GM19238 (cell line): ENCODE measurements at regions not wholly inside any gene's neighbourhood (a gene's known extent, or its start where the extent isn't known, plus 50 kb on each side); places are given as distances from the start of the nearest gene placed in this dataset.
"Not testable (repeated sequence)": the region's sequence is repeated elsewhere in the genome, so short reads cannot be mapped to it uniquely, and the experiment has no call there.

ENCODE experiments used
- DNase-seq: peaks from one replicate; pipeline ENCODE4 v3.0.0; 2011; ENCODE audit warnings: low spot score; ENCODE audit not compliant: insufficient read length

DNA sequence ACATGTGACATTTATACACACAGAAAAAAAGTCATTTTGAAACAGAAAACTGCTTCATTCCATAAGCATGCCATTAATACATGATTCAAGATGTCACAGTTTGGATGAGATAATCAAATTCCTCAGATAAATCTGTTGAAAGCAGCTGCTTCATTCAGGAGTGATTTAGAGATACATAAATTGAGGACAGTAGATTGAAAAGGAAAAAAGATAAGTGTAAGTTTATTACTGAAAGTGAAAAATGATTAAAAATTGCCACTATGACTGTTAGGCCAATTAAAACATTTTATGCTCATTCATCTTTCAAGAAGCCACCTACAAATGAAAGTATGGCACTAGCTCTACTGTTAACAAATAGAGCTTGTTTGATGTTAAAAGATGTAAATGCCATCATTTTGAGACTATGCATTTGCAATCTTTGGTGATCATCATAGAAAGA, 136.9 kb upstream of the CDK6 start:
- DNase-seq, result no peak

DNA sequence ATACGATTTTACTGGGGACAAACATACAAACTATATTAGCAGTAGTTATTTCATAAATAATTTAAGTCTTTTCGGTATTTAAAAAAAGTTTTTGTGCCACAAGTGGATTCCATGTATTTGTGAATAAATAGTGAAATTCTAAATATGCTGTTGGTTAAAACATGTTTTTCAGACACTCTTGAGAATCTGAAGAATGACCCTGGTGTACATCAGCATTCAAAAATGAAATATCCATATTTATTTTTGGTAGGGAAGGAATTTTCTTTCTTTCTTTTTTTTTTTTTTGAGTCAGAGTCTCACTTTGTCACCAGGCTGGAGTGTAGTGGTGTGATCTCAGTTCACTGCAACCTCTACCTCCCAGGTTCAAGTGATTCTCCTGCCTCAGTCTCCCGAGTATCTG, 136.1 kb upstream of the CDK6 start:
- DNase-seq, result no peak

DNA sequence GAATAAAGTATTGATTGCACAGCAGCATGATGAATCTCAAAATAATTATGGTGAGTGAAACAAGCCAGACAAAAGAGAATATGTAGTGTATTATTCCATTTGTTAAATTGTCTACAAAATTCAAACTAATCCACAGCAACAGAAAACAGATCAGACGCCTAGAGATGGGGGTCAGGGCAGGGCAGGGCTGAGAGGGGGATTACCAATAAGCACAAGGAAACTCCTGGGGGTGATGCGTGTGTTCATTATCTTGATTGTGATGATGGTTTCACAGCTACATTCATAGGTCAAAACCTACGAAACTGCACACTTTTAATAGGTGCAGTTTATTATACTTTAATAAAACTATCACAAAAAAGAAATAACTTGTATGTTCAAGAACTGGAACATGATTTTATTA, 132.7 kb upstream of the CDK6 start:
- DNase-seq, result no peak

DNA sequence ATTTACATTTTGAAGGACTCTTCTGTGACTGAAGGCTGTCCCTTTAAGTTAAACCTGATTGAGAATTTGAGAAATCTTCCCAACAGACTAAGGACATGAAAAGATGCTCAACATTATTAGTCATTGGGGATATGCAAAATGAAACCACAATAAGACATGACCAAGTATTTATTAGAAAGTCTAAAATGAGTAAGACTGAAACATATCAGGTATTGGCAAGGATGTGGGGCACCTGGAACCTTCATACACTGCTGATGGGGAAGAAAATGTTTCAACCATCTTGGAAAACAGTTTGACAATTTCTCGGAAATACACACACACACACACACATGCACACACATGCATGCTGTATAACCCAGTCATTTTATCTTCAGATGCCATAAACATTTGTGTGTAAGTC, 132.1 kb upstream of the CDK6 start:
- no peak for DNase-seq

DNA sequence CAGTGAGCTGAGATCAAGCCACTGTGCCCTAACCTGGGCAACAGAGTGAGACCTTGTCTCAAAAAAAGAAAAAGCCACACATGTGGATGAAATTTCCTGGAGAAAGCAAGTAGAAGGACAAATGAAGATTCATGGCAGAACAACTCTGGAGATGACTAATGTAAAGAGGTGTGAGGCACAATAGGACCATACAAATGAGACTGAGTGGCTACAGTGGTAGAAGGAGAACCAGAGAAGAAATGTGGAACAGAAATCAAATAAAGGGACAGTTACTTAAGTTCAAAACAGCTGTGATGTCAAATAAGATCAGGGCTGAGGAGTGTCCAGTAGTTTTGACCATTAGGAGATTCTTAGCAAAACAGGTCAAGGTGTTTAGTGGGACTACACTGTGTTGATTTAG, 130.9 kb upstream of the CDK6 start:
- no peak for DNase-seq

DNA sequence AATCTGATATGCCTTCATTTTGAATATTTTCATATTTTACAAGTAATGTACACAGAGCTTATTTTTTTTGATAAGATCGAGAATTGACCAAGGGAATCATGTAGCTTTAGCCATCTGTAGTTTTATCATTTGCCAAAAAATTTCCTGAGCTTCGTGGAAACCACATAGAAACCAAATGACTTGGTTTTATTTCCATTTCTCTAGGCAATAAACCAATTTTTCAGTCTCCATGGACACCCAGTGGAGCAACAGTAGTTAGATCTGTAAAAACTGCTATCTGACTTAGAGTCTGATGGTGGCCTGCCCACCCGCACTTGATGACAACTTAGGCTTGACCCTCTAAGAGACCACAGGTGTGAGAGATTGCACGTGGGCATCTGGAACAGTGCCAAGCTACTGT, 127.8 kb upstream of the CDK6 start:
- DNase-seq, result no peak

DNA sequence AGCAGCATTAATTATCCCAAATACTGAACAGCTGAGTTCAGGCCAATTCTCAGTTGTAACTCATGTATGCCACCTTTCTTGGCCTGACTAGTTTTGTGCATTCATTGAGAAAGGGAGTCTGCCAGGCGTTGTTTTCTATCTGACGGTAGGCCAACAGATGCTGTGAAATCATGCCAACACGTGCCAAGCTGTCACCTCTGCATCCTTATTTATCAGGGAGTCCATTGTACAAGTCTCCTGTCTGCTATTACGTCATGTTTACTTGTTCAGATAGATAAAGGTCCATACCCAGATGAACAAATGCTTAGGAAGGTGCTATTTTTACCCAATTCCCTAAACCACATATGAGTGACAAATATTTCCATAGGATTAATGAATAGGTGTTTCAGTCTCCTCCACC, 127.2 kb upstream of the CDK6 start:
- no peak for DNase-seq

DNA sequence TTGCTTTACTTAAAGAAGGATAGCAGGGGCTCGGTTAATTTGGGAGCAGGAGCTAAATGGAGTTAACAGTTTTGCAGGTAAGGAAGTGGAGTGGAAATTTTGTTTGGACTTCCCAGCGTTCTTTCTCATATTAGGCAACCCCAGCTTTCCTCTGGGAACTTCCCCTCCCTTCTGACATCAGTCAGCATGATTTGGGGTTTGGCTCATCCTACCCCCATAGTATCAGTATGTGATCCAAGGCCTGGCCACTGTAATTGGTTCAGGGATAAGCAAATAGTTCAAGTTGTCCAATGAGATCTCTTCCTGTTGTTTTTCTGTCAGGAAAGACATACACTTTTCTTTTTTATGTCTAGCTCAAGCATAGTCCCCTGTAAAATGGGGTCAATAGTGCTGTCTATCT, 125.6 kb upstream of the CDK6 start:
- DNase-seq, result no peak

DNA sequence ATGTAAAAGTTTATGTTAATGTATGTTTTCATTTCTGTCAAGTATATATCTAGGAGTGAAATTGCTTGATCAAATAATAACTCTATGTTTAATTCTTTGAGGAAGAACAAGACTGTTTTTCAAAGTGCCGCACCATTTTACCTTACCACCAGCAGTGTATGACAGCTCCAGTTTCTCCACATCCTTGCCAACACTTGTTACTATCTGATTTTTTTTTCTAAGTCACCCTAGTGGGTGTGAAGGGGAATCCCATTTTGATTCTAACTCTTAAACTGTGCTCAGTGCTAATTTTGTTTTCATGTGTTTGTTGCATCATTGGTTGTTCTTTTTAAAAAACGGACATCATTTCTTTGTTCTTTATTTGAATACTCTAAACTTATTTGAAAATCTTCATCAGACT, 120.2 kb upstream of the CDK6 start:
- no peak for DNase-seq

DNA sequence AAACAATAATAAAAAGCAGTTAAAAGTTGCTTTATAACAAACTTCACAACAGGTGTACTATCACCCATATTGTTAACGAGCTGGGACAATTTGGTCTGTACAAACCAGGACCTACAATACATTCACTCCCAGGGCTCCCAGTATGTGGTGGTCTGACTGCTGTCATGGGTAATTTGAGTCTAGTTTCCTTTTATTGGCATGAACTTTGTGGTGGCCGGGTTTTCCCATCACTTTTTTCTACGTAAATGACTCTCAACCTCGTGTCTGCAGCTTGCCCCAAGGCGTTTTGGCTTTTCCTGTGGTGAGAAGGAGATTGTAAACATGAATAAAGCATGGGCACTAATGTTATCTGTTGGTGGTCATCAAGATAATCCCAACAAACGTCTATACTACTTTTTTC, 118.7 kb upstream of the CDK6 start:
- no peak for DNase-seq

DNA sequence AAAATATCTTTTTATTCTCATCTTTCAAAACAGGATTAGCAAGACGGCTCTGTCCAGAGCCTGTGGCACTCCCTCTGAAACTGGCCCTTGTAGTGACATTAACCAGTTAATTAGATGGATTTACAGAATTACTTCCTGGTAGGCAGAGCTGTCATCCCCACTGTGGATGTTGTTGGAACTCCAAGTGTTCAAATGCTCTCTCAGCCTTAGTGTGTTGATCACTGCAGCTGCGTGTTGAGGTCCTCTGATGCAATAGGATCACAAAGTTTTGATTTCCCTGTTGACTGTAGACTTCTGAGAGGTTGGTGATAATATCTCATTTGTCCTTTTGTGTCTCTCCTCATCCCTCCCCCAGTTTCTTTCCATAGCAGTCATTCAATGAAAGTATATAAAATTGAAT, 117.3 kb upstream of the CDK6 start:
- DNase-seq, result no peak

DNA sequence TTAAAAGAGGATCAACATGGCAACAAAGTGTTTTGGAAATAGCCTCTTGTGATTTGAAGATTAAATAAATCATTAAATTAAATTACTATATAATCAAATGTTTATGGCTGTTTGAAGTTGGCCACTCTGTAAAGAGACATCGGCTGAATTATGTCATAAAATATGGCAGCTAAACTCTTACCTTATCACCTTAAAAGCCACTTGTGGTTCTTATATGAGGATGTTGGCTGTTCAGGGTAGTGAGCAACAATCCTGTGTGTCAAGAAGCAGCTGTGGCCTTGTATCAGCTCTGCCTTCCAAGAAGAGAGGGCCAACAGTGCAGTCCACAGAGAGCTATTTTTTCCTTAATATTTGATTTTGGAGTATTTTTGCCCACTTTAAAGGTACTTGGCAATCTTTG, 113.4 kb upstream of the CDK6 start:
- DNase-seq, result no peak

DNA sequence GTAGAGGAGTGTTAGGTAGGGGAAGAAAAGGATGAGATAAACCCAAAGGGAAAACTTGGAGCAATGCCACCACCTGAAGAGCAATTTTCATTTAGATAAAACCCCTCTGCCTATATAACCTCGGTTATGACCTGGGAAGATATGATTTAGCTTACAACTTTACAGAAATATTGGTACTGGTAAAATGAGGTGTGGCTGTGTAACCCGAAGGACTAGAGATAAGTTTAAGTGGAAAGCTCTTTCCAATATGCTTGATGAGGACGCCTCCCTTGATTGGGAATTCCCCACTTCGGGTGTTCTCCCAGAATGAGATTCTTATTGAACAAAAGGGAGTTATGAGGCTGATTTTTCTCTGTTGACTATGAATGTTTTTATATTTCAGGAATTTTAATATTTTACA, 109.5 kb upstream of the CDK6 start:
- no peak for DNase-seq

DNA sequence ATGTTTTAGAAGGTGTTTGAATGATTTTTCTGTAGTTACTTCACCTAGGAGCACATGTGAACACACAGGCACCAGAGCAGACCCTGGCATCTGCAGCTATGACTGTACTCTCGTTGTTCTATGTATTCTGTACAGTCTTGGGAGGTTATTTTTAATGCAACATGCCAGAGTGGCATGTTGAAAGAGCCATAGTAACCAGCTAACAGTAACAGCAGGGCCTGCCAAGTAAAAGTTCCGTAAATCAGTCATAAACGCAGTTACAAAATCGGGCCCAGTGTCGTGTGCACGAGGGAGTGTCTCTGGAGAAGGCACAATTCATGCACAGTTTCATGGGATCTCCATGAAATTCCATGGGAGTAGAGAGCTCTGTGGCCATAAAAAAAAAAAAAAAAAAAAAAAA, 108.3 kb upstream of the CDK6 start:
- no peak for DNase-seq

DNA sequence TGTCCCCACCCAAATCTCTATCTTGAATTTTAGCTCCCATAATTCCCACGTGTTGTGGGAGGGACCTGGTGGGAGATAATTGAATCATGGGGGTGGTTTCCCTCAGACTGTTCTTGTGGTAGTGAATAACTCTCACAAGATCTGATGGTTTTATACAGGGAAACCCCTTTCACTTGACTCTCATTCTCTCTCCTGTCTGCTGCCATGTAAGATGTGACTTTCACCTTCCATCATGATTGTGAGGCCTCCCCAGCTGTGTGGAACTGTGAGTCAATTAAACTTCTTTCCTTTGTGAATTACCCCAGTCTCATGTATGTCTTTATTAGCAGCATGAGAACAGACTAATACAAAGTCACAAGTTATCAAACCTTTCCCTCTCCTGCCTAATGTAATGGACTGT, 106.3 kb upstream of the CDK6 start:
- DNase-seq, result not testable (repeated sequence)

DNA sequence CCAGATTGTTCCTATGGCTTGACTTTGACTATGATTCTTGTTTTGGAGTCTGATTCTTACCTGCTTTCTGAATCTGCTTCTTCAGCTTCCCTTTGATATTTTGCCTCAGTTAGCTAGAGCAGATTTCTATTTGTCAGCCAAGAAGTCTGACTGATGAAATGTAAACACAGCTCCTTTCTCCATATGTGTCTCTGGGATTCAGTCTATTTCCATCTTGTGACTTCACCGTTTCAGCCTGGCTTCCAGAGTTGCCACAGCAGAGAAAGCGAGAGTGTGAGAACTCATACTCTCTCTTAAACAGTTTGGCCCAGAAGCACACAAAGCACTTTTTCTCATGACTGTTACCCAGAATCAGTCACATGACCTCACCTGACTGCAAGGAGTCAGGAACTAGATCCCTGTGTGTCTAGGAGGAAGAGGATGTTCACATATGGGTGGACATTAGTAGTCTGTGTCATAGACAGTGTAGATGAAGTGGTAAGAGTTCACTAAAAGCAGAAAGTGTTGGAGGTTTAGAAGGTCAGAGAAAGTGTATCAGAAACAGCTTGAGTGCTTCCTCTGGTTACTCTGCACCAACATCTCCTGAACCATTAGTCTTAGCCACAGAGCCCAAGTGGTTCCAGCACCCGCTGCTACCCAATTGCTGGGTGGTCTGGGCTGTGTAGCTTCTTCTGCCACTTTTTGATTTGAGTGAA, 103.4 kb upstream of the CDK6 start:
- no peak for DNase-seq

DNA sequence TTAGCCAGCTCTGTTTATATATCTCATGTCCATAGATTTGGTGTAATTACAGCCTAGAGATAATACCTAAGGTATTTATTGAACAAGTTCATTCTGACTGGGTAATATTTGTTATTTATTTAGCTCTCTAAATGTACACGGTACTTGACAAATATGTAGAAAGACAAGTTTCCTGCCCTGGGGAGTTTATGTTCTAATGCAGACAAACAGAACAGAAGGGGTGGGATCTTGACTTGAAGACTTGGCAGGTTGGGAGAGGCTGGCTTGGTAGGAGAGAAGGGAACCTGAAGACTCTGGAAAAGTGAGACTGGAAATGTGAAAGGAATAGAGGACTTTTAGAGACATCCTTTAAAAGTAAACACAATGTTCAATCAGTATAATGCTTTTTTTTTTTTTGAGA, 97.7 kb upstream of the CDK6 start:
- DNase-seq, result no peak

DNA sequence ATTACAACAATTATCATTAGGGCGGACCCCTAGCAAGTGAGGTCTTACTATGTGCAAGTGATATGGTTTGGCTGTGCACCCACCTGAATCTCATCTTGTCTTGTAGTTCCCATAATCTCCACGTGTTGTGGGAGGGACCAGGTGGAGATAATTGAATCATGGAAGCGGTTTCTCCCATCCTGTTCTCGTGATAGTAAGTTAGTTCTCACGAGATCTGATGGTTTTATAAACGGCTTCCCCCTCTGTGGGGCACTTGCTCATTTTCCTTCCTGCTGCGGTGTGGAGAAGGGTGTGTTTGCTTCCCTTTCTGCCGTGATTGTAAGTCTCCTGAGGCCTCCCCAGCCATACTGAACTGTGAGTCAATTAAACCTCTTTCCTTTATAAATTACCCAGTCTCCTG, 96.1 kb upstream of the CDK6 start:
- DNase-seq, result no peak

DNA sequence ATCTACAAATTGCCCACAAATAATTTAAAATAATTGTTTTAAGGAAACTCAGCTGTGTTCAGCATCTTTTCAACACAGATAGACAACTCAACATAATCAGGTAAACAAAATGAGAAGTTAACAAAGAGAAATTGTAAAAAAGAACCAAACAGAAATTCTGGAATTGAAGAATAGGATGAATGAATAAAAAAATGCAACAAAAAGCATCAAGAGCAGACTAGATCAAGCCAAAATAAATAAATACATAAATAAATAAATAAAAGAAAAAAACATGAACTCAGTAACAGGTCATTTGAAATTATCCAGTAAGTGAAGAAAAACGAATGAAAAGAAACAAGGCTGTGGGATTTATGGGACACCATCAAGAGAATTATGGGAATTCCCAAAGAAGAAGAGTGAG, 94.0 kb upstream of the CDK6 start:
- DNase-seq, result no peak

DNA sequence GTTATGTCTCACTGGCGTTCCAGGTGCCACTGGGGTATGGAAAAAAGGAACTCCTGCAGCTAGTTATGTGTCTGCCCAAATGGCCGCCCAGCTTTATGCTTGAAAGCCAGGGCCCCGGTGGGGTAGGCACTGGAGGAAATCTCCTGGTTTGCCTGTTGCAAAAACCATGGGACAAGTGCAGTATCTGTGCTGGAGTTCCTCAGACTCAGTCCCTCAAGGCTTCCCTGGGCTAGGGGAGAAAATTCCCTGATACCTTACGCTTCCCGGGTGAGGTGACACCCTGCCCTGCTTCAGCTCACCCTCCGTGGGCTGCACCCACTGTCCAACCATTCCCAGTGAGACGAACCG, 90.3 kb upstream of the CDK6 start:
- DNase-seq, result no peak

DNA sequence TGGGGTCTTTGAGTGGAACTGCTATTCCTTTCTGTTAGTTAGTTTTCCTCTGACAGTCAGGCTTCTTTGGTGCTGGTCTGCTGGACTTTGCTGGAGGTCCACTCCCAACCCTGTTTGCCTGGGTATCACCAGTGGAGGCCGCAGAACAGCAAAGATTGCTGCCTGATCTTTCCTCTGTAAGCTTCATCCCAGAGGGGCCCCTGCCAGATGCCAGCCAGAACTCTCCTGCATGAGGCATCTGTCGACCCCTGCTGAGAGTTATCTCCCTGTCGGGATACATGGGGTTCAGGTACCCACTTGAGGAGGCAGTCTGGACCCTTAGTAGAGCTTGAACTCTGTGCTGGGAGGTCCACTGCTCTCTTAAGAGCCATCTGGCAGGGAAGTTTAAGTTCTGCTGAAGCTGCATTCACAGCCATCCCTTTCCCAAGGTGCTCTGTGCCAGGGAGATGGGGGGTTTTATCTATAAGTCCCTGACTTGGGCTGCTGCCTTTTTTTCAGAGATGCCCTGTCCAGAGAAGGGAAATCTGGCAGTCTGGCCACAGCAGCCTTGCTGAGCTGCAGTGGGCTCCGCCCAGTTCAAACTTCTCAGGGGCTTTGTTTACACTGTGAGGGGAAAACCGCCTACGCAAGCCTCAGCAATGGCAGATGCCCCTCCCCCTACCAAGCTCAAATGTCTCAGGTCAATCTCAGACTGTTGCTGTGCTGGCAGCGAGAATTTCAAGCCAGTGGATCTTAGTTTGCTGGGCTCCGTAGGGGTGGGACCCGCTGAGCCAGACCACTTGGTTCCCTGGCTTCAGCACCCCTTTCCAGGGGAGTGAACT, 89.7 kb upstream of the CDK6 start:
- no peak for DNase-seq

DNA sequence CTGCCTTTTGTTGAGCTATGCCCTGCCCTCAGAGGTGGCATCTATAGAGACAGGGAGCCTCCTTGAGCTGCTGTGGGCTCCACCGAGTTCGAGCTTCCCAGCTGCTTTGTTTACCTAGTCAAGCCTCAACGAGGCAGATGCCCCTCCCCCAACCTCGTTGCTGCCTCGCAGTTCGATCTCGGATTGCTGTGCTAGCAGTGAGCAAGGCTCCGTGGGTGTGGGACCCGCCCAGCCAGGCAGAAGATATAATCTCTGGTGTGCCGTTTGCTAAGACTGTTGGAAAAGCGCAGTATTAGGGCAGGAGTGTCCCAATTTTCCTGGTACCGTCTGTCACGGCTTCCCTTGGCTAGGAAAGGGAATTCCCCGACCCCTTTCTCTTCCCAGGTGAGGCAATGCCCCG, 88.4 kb upstream of the CDK6 start:
- no peak for DNase-seq

DNA sequence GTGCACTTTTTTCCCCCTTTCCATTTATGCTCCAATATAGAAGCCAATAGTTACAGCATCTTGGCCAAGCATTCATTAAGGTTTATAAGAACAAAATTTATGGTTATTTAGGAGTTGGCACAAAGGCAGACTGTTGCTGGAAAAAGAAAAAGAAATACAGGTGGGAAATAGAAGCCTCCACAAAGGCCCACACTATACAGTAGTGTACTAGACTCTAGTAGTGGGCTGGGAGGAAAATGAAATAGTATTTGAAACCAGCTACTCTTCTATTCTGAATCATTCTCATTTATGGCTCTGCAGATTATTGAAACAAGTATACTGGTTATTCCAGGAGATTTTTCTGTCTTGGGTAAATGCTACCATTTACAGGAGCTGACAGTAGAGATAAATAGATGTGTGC, 80.9 kb upstream of the CDK6 start:
- no peak for DNase-seq
